ENCODE measurements at regions not wholly inside any gene's neighbourhood (a gene's known extent, or its start where the extent isn't known, plus 50 kb on each side); places are given as distances from the start of the nearest gene placed in this dataset.
"Not testable (repeated sequence)": the region's sequence is repeated elsewhere in the genome, so short reads cannot be mapped to it uniquely, and the experiment has no call there.

DNA sequence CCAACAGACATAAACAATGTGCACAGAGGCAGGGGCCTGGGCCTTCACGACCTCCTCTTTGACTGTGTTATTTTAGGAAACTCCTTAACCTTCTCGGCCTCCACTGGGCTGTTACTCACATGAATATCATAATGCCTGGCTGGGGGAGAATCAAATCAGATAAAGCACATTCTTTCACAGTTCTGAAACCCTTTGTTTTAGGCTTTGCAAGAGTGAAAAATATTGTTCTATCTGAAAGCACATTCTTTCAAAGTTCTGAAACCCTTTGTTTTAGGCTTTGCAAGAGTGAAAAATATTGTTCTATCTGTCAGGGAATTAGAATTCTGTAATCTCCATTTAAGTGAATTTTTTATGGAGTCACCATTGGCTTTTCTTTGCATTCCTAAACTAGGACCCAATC, 50.7 kb upstream of the SYNDIG1 start:
- DNase-seq (no peak), ATAC-seq (no peak)
- H3K4me3 Mint-ChIP-seq = no peak overlapping the region
- CTCF ChIA-PET = no interaction called here
- no peaks in the 10 kb centered on the region for H3K4me1 Mint-ChIP-seq
- no peaks in the 10 kb centered on the region for H3K27me3 Mint-ChIP-seq
- no peak overlapping the region for H3K27ac Mint-ChIP-seq
- H3K36me3 Mint-ChIP-seq = no peaks in the 10 kb centered on the region
- peaks cover 4% of the 10 kb centered on the region for H3K9me3 Mint-ChIP-seq (ENCODE audit: low read depth)

DNA sequence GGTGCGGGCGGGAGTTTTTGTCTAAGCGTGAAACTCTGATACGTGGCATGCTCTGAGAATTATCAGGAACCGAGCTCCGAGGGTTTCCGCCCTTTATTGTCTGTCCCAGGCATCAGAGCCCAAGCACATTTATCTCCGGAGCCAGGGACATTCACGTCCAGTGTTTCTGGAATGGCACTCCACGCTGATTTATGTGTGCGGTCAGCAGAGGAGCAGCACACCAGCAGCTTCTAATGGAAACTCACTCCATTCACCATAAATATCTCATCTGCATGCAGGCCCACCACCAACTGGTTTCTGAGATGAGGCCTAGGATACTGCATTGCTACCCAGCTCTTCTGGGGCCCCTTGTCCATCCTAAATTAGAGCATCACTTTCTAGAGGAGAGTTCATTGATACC, 51.9 kb upstream of the SYNDIG1 start:
- CTCF ChIA-PET = no interaction called here
- H3K27me3 Mint-ChIP-seq = no peaks in the 10 kb centered on the region
- DNase-seq = no peak
- no peaks in the 10 kb centered on the region for H3K4me1 Mint-ChIP-seq
- no peaks in the 10 kb centered on the region for H3K36me3 Mint-ChIP-seq
- H3K27ac Mint-ChIP-seq = no peak overlapping the region
- H3K9me3 Mint-ChIP-seq (ENCODE audit: low read depth) = peaks cover 4% of the 10 kb centered on the region
- ATAC-seq = no peak
- H3K4me3 Mint-ChIP-seq = no peak overlapping the region

DNA sequence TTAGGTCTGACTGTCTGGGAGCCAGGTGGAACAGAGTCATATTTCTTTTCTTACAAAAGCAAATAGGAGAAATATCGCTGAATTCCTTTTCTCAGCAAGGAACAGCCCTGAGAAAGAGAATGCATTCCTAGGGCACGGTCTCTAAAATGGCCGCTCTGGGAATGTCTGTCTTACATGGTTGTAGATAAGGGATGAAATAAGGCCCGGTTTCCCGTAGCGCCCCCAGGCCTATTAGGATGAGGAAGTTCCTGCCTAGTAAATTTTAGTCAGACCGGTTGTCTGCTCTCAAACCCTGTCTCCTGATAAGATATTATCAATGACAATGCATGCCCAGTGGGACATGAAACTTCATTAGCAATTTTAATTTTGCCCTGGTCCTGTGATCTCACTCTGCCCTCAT, 54.0 kb upstream of the SYNDIG1 start:
- H3K4me3 Mint-ChIP-seq; H3K9me3 Mint-ChIP-seq (ENCODE audit: low read depth); DNase-seq; ATAC-seq; H3K36me3 Mint-ChIP-seq; H3K27me3 Mint-ChIP-seq; H3K27ac Mint-ChIP-seq; CTCF ChIA-PET; H3K4me1 Mint-ChIP-seq: not testable (repeated sequence)

DNA sequence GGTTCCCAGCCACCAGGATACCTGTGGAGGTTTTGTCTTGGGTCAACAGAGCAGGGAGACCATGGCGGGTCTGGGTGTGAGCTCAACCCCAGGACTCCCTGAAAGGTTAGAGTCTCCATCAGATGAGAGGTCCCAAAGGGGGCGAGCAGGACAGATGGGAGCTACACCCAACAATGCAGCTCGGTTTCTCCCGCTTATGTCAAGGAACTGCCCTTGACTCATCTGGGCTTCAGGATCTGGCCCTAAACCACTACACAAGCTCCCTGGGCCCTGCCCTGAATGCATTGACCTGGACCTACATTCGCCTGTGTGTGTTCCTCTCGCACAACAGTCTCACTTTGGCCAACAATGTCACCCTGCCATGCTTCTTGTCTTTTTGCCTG, 57.6 kb upstream of the SYNDIG1 start:
- Mint-ChIP-seq H3K27ac (no peak overlapping the region), H3K27me3 (no peaks in the 10 kb centered on the region), H3K4me3 (no peak overlapping the region), H3K9me3 (ENCODE audit: low read depth) (peaks cover 3% of the 10 kb centered on the region), H3K4me1 (no peaks in the 10 kb centered on the region), H3K36me3 (no peaks in the 10 kb centered on the region)
- ATAC-seq (no peak), DNase-seq (no peak)
- CTCF ChIA-PET = no interaction called here

DNA sequence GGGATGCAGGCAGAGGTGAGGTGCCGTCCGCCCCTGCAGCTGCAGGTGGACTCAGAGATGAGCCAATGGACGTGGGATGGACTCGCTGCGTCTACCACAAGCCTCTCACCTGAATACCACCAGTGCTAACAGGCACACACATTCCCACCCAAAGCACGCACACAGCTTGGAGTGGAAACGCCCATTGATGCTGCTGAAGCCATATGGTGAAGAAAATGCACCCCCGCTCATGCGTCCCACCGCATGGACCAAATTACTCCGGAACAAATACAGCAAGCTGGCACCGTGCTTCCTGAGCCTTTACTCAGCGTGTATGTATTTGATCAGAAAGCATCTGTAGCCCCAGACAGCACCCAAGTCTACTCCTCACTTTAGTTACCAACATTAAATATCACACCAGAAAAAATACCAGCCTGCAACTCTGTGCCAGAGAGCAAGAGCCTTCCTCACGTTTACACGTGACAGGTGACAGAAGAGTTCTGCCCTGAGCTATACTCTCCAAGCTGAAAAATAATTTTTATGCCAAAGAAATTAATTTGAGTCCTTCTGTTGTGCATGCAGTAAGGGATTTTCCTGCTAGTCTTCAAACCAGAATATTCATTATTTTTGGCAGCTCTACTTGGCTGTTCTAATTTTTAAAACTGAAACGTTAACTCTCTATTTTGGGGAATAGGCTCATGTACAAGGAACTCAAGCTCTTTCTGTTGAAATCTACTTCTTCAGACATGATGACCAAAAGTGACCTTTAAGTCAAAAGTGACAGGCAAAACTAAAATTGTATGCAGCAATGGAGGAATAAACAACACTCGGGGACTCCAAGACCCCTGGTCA, 58.2 kb upstream of the SYNDIG1 start:
- ATAC-seq = no peak
- CTCF ChIA-PET = no interaction called here

DNA sequence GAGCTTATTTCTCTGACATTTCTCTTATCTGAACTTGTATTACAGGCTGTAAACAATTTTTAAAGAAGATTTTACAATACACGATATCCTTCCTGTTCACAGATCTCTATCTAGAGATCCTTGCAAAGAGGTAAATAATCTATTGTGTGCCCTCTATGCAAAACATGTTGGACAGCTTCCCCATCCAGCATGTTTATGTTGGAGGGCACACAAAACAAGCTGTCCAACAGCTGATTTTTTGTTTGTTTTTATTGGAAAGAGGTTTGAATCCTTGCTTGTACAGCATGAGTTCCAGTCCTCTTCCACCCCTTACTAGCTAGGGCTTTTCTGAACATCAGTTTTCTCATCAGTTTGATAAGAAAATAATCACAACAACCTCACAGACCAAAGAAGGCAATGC, 62.3 kb upstream of the SYNDIG1 start:
- no peaks in the 10 kb centered on the region for H3K9me3 Mint-ChIP-seq (ENCODE audit: low read depth)
- no peak for DNase-seq
- no peak overlapping the region for H3K27ac Mint-ChIP-seq
- ATAC-seq = no peak
- no peaks in the 10 kb centered on the region for H3K36me3 Mint-ChIP-seq
- H3K4me1 Mint-ChIP-seq = peaks cover 4% of the 10 kb centered on the region
- H3K27me3 Mint-ChIP-seq = peaks cover 5% of the 10 kb centered on the region
- CTCF ChIA-PET = no interaction called here
- no peak overlapping the region for H3K4me3 Mint-ChIP-seq

More for the DNA sequence above, 58.2 kb upstream of the SYNDIG1 start:
- H3K4me3 Mint-ChIP-seq = no peak overlapping the region
- H3K9me3 Mint-ChIP-seq (ENCODE audit: low read depth) = peaks cover 3% of the 10 kb centered on the region
- no peak overlapping the region for H3K27ac Mint-ChIP-seq
- no peak for DNase-seq
- H3K36me3 Mint-ChIP-seq = no peaks in the 10 kb centered on the region
- peaks cover 2% of the 10 kb centered on the region for H3K4me1 Mint-ChIP-seq
- no peaks in the 10 kb centered on the region for H3K27me3 Mint-ChIP-seq

DNA sequence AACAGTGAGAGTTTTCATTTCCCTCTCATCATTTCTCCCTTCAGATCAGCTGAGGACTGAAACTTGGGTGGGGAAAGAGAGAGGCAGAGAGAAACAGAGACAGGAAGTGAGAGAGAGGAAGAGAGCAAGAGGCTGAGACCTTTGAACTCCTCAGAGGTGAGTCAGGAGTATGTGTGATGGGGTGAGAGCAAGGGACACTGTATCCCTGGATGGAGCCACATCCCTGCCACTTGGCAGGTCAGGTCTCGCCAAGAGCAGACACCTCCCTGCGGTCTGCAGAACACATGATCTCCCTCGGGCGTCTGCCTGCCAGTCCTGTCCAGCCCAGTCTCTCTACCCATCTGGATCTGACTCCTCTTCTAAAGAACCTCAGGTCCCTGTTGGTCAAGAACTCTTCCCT, 62.7 kb upstream of the SYNDIG1 start:
- H3K27me3 Mint-ChIP-seq = peaks cover 5% of the 10 kb centered on the region
- H3K36me3 Mint-ChIP-seq = no peaks in the 10 kb centered on the region
- ATAC-seq (no peak), DNase-seq (no peak)
- CTCF ChIA-PET = no interaction called here
- H3K9me3 Mint-ChIP-seq (ENCODE audit: low read depth) = no peaks in the 10 kb centered on the region
- no peak overlapping the region for H3K27ac Mint-ChIP-seq
- peaks cover 4% of the 10 kb centered on the region for H3K4me1 Mint-ChIP-seq
- no peak overlapping the region for H3K4me3 Mint-ChIP-seq

DNA sequence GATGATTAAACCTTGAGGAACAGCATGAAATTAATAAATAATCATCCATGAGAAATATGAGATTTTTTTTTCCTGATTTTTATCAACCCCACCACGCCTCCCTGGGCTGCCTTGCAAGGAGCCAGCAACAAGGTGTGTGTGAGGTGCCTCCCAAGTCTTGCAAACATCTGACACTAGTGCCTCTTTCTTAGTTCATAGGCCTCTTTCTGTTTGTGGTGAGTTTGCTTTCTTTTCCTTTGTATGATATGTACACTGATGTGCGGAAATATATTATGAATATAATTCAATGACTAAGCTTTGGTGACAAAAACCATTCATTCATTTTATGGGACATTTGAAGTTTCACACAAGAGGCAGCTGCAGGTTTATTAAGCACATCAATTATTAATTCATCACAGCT, 63.2 kb upstream of the SYNDIG1 start:
- Mint-ChIP-seq H3K27me3 (peaks cover 5% of the 10 kb centered on the region), H3K27ac (no peak overlapping the region), H3K4me1 (peaks cover 4% of the 10 kb centered on the region), H3K9me3 (ENCODE audit: low read depth) (no peaks in the 10 kb centered on the region), H3K4me3 (no peak overlapping the region), H3K36me3 (no peaks in the 10 kb centered on the region)
- no peak for ATAC-seq
- CTCF ChIA-PET = no interaction called here
- no peak for DNase-seq

DNA sequence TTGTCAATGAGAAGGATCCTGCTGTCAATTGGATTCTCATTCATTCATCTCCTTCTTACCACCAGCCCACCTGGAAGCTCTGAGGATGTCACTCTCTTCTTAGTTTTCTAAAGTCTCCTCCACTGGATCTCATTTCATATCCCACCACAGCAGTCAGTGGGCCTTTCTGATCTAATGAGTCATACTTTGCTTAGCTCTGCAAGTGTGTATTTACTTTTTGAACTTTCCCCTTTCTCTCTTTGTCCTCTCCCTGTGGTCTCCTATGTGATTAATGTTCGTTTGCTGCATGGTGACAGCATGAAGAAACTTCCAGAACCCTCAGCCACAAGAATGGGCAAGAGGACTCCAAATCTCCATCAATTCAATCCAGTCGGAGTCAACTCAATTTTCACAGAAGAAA, 63.6 kb upstream of the SYNDIG1 start:
- ATAC-seq = no peak
- no peak overlapping the region for H3K4me3 Mint-ChIP-seq
- DNase-seq = no peak
- no peaks in the 10 kb centered on the region for H3K9me3 Mint-ChIP-seq (ENCODE audit: low read depth)
- H3K36me3 Mint-ChIP-seq = no peaks in the 10 kb centered on the region
- H3K27me3 Mint-ChIP-seq = peaks cover 5% of the 10 kb centered on the region
- peaks cover 4% of the 10 kb centered on the region for H3K4me1 Mint-ChIP-seq
- CTCF ChIA-PET = no interaction called here
- no peak overlapping the region for H3K27ac Mint-ChIP-seq

DNA sequence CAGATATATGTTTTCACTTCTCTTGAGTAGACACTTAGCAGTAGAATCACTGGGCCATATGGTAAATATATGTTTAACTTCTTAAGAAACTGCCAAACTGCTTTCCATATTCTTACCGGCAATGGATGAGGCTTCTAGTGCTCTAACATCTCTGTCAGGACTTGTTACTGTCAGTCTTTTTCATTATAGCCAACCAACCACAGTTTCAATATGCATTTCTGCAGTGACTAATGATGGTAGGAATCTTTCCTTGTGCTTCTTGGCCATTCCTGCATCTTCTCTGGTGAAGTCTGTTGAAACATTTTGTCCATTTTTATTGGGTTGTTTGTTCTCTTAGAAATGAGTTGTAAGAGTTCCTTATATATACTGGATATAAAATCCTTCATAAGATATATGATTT, 66.0 kb upstream of the SYNDIG1 start:
- H3K4me1 Mint-ChIP-seq = peaks cover 4% of the 10 kb centered on the region
- no peak overlapping the region for H3K4me3 Mint-ChIP-seq
- no peak overlapping the region for H3K27ac Mint-ChIP-seq
- ATAC-seq = no peak
- H3K27me3 Mint-ChIP-seq = peaks cover 8% of the 10 kb centered on the region
- CTCF ChIA-PET = no interaction called here
- H3K36me3 Mint-ChIP-seq = no peaks in the 10 kb centered on the region
- no peaks in the 10 kb centered on the region for H3K9me3 Mint-ChIP-seq (ENCODE audit: low read depth)
- no peak for DNase-seq

DNA sequence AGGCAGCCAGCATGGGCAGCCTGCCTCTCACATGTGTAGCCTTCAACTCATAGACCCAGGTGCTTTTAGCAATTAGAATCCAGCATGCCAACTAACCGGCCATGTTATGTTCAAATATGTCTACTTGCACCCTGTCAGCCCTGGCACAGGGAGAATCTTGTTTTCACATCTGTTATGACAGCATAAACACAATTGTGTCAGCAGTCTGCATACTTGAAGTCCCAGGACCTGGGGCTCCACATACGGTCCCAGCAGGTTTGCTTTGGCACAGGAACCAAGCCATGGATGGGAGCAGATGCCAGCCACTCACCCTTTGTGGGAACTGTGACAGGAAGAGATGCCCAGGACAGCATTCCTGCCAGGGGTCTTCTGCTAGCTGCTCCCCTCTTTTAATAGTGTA, 67.2 kb upstream of the SYNDIG1 start:
- H3K4me3 Mint-ChIP-seq = no peak overlapping the region
- no peak for ATAC-seq
- H3K27me3 Mint-ChIP-seq = peaks cover 8% of the 10 kb centered on the region
- H3K9me3 Mint-ChIP-seq (ENCODE audit: low read depth) = no peaks in the 10 kb centered on the region
- no peak overlapping the region for H3K27ac Mint-ChIP-seq
- no peak for DNase-seq
- CTCF ChIA-PET = no interaction called here
- no peaks in the 10 kb centered on the region for H3K36me3 Mint-ChIP-seq
- H3K4me1 Mint-ChIP-seq = peaks cover 4% of the 10 kb centered on the region

DNA sequence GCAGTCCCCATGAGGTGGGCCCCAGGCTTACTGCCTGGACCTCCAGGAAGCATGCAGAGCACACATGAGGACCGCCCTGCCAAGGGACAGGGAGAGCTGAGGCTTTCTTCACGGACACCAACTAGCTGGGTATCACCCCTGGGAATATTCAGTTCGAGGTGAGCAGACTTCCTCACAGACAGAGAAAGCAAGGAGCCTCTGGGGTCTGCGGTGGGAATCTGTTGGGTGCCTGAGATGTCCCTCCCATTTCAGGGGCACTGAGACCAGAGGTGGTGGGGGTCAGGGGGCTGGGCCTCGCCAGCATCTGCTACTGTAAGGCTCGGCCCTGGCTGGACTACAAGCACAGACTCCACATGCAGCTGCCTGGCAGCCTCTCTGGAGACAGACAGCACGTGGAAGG, 74.3 kb upstream of the SYNDIG1 start:
- Mint-ChIP-seq H3K4me3 (no peak overlapping the region), H3K27me3 (peaks cover 3% of the 10 kb centered on the region), H3K36me3 (no peaks in the 10 kb centered on the region), H3K9me3 (ENCODE audit: low read depth) (no peaks in the 10 kb centered on the region), H3K27ac (no peak overlapping the region), H3K4me1 (peaks cover 5% of the 10 kb centered on the region)
- ATAC-seq (no peak), DNase-seq (no peak)
- CTCF ChIA-PET = no interaction called here

DNA sequence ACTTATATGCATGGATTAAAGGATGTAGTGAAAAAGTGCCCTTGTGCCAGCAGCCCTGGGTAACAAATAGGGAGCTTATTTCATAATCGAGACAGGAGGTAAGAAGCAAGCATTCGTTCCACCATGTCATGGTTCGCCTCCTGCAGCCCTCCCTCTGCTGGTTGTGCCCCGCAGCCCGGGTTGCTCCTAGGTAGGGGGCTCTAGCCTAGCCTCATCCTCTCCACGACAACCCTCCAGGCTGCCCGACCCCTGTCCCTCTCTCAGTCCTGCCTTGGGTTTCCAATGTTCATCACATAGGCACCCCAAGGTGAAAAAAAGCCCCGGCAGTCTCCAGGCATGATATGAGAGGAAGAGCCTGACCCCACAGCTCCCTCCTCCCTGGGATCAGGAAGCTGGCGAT, 75.5 kb upstream of the SYNDIG1 start:
- Mint-ChIP-seq H3K36me3 (no peaks in the 10 kb centered on the region), H3K4me3 (no peak overlapping the region), H3K27me3 (no peaks in the 10 kb centered on the region)

DNA sequence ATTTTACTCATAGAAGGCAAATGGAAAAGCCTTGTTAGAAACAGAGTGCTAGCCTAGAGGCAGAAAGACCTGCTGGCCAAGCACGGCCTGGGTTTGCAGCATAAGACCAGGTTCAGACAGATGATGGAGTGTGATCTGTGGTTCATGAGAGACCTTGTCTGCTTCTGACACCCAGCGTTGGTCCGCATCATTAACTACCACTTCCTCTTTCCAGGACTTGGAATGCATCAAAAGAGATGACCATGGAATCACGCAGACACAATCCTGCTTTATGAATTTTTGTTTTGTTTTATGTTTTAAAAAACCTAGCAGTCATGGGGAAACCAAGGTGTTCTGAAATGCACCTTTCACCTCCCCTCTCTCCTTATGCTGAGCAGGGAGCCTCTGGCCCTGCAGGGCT, 76.8 kb upstream of the SYNDIG1 start:
- H3K9me3 Mint-ChIP-seq (ENCODE audit: low read depth) = no peaks in the 10 kb centered on the region
- no peaks in the 10 kb centered on the region for H3K36me3 Mint-ChIP-seq
- no peak overlapping the region for H3K4me3 Mint-ChIP-seq
- CTCF ChIA-PET = no interaction called here
- no peak overlapping the region for H3K27ac Mint-ChIP-seq
- DNase-seq (no peak), ATAC-seq (no peak)
- peaks cover 12% of the 10 kb centered on the region for H3K4me1 Mint-ChIP-seq
- H3K27me3 Mint-ChIP-seq = no peaks in the 10 kb centered on the region

More for the DNA sequence above, 75.5 kb upstream of the SYNDIG1 start:
- no peak overlapping the region for H3K27ac Mint-ChIP-seq
- ATAC-seq = no peak
- CTCF ChIA-PET = no interaction called here
- H3K4me1 Mint-ChIP-seq = peaks cover 12% of the 10 kb centered on the region
- DNase-seq = no peak
- no peaks in the 10 kb centered on the region for H3K9me3 Mint-ChIP-seq (ENCODE audit: low read depth)

DNA sequence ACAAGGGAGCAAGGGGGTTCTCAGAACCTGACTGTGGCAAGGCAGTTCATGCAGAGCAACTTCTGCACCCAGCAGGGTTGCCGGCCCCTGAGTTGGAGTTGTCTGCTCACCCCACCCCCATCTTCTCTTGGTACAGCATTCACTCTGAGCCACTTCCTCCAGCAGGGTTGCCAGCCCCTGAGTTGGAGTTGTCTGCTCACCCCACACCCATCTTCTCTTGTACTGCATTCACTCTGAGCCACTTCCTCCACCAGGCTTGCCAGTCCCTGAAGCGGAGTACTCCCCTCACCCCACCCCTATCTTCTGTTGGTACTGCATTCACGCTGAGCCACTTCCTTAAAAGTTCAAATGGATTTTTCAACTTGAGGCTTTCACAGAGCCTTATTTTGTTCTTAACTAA, 79.7 kb upstream of the SYNDIG1 start:
- Mint-ChIP-seq H3K27me3 (no peaks in the 10 kb centered on the region), H3K4me3 (no peak overlapping the region), H3K36me3 (no peaks in the 10 kb centered on the region), H3K27ac (no peak overlapping the region), H3K9me3 (ENCODE audit: low read depth) (no peaks in the 10 kb centered on the region), H3K4me1 (peaks cover 12% of the 10 kb centered on the region)
- CTCF ChIA-PET = no interaction called here
- ATAC-seq (peak; percentile 39), DNase-seq (peak; percentile 49)
